ENCODE measurements at regions not wholly inside any gene's neighbourhood (a gene's known extent, or its start where the extent isn't known, plus 50 kb on each side); places are given as distances from the start of the nearest gene placed in this dataset.
A peak's percentile ranks its signal among the peaks of the same experiment; 100 is the strongest.

- DNase-seq, result no peak
Measured at GRCh38 chr1:30400507-30400906, 322.9 kb downstream of the MATN1 start.

GRCh38 chr1:30399026-30399425, 324.4 kb downstream of the MATN1 start:
- no peak for DNase-seq

GRCh38 chr1:30397576-30397975, 325.8 kb downstream of the MATN1 start:
- DNase-seq, result no peak

GRCh38 chr1:30395631-30396030, 327.8 kb downstream of the MATN1 start:
- no peak for DNase-seq

GRCh38 chr1:30388386-30388785, 335.0 kb downstream of the MATN1 start:
- DNase-seq, result no peak

GRCh38 chr1:30386156-30386926, 337.0 kb downstream of the MATN1 start:
- DNase-seq, result no peak

- DNase-seq, result no peak
Measured at GRCh38 chr1:30385246-30385995, 338.0 kb downstream of the MATN1 start.

- no peak for DNase-seq
Measured at GRCh38 chr1:30384286-30385245, 338.8 kb downstream of the MATN1 start.

- DNase-seq, result no peak
Measured at GRCh38 chr1:30383221-30383711, 340.1 kb downstream of the MATN1 start.

- no peak for DNase-seq
Measured at GRCh38 chr1:30382496-30382895, 340.9 kb downstream of the MATN1 start.

- DNase-seq, result no peak
Measured at GRCh38 chr1:30381671-30382365, 341.6 kb downstream of the MATN1 start.

GRCh38 chr1:30381266-30381665, 342.1 kb downstream of the MATN1 start:
- DNase-seq, result no peak

- no peak for DNase-seq
Measured at GRCh38 chr1:30380625-30380984, 342.8 kb downstream of the MATN1 start.

GRCh38 chr1:30379684-30380624, 343.4 kb downstream of the MATN1 start:
- peak; percentile 27 for DNase-seq

- no peak for DNase-seq
Measured at GRCh38 chr1:30378991-30379581, 344.3 kb downstream of the MATN1 start.

GRCh38 chr1:30378003-30378596, 345.3 kb downstream of the MATN1 start:
- no peak for DNase-seq

- DNase-seq, result no peak
Measured at GRCh38 chr1:30377230-30378002, 346.0 kb downstream of the MATN1 start.

- no peak for DNase-seq
Measured at GRCh38 chr1:30376054-30376697, 347.2 kb downstream of the MATN1 start.

GRCh38 chr1:30375156-30375555, 348.2 kb downstream of the MATN1 start:
- DNase-seq, result no peak

Measured in NCI-H446 treated with DMSO at 0.1 percent for 48 hours (cell line).